PC-9 (cell line): ENCODE measurements at regions not wholly inside any gene's neighbourhood (a gene's known extent, or its start where the extent isn't known, plus 50 kb on each side); places are given as distances from the start of the nearest gene placed in this dataset.

Source experiments
- BruUV-seq: library from RNA; stranded (reverse); fragments of 400-500 nt; replicated peaks from 2 replicates; lab custom pipeline; 2021; lab: Mats Ljungman, UMichigan
- CTCF ChIA-PET: fragments of 300-600 bp; sonication (Branson Sonifier 250); formaldehyde crosslinking; loops from one replicate; lab custom pipeline; 2022; ENCODE audit warnings: antibody characterized with exemption; lab: Charles Lee
- POLR2A ChIA-PET: fragments of 300-600 bp; sonication (Branson Sonifier 250); formaldehyde crosslinking; loops from one replicate; lab custom pipeline; 2022; ENCODE audit warnings: antibody characterized with exemption; ENCODE audit not compliant: unreplicated experiment; lab: Charles Lee
- DNase-seq, 2 experiments: peaks; one replicate each; pipeline versions ENCODE4 v3.0.0 to v3.0.0-alpha.2; 2015 to 2022; ENCODE audit warnings: mixed read lengths in 1 of 2
- H2AFZ ChIP-seq: fragments of 200-600 bp; sonication (generic); 2 replicates; pipeline ENCODE4 v1.8.1; 2017; ENCODE audit warnings: antibody characterized with exemption
- H3F3A ChIP-seq: fragments of 200-600 bp; sonication (generic); 2 replicates; pipeline ENCODE4 v1.8.1; 2017; ENCODE audit warnings: antibody characterized with exemption, mild to moderate bottlenecking, low read depth; ENCODE audit not compliant: insufficient read depth
- H3K27ac ChIP-seq: fragments of 200-600 bp; sonication (generic); 2 replicates; pipeline ENCODE4 v1.6.1; 2016; ENCODE audit warnings: mixed run types
- H3K27me3 ChIP-seq: fragments of 200-600 bp; sonication (generic); 2 replicates; pipeline ENCODE4 v1.6.1; 2016; ENCODE audit warnings: low read depth, mixed run types; ENCODE audit not compliant: insufficient read depth
- H3K36me3 ChIP-seq: fragments of 200-600 bp; sonication (generic); 2 replicates; pipeline ENCODE4 v1.6.1; 2016; ENCODE audit warnings: low read depth, mixed run types
- H3K4me1 ChIP-seq: fragments of 200-600 bp; sonication (generic); replicated peaks from 2 replicates; pipeline ENCODE4 v1.6.1; 2016; ENCODE audit warnings: mixed run types; ENCODE audit not compliant: insufficient read depth
- H3K4me2 ChIP-seq: fragments of 200-600 bp; sonication (generic); 2 replicates; pipeline ENCODE4 v1.6.1; 2017; ENCODE audit warnings: mixed run types
- H3K4me3 ChIP-seq: fragments of 200-600 bp; sonication (generic); 2 replicates; pipeline ENCODE4 v1.6.1; 2016; ENCODE audit warnings: mixed run types
- H3K79me2 ChIP-seq: fragments of 200-600 bp; sonication (generic); 2 replicates; pipeline ENCODE4 v1.6.1; 2017; ENCODE audit warnings: low read depth, mixed run types
- H3K9me2 ChIP-seq: fragments of 200-600 bp; sonication (generic); 2 replicates; pipeline ENCODE4 v1.8.1; 2017; ENCODE audit warnings: mild to moderate bottlenecking; ENCODE audit not compliant: insufficient read depth
- H3K9me3 ChIP-seq: fragments of 200-600 bp; sonication (generic); 2 replicates; pipeline ENCODE4 v1.8.1; 2016; ENCODE audit warnings: low read depth; ENCODE audit not compliant: insufficient read depth
- H4K20me1 ChIP-seq: fragments of 200-600 bp; sonication (generic); 2 replicates; pipeline ENCODE4 v1.8.1; 2017; ENCODE audit not compliant: insufficient read depth
- CTCF ChIP-seq: fragments of 200-600 bp; sonication (generic); conservative IDR thresholded peaks from 2 replicates; pipeline ENCODE4 v1.6.1; 2017; ENCODE audit warnings: mixed run types, antibody characterized with exemption, mild to moderate bottlenecking, moderate library complexity
- EZH2 ChIP-seq: fragments of 200-600 bp; sonication (generic); IDR thresholded peaks from 2 replicates; pipeline ENCODE4 v1.8.0; 2017; ENCODE audit warnings: antibody characterized with exemption, low read depth
- intact Hi-C: fragments of 100-400 bp; cut with micrococcal nuclease; formaldehyde crosslinking; loops from one replicate; pipeline ENCODE4 v1.10.0; 2022; ENCODE audit not compliant: unreplicated experiment

DNA sequence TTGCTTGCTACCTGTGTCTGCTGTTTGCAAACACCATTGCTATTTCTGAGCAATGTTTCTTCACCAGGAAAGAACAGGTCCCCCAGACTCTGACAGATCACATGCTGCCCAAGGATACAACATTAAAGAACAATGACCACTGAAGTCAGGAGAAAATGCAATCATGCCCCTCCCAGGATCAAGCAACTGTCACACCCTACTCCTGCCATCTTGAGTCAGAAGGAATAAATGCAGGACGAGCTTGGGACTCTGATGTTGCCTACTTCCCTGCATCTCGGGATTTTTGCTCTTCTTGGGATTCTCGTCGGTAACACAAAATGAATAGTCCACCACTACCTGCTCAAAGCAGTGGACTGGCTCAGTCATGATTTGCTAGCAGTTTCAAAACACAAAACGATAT, 490.6 kb downstream of the COG6 start:
- Histone ChIP-seq H2AFZ (no peak overlapping the region), H3K79me2 (no peaks in the 10 kb centered on the region), H3K4me2 (no peak overlapping the region), H4K20me1 (no peaks in the 10 kb centered on the region), H3K4me3 (no peak overlapping the region), H3K27ac (no peak overlapping the region), H3K4me1 (no peaks in the 10 kb centered on the region), H3K27me3 (no peaks in the 10 kb centered on the region), H3K9me3 (no peaks in the 10 kb centered on the region), H3K9me2 (no peaks in the 10 kb centered on the region), H3K36me3 (no peaks in the 10 kb centered on the region), H3F3A (no peaks in the 10 kb centered on the region)
- POLR2A ChIA-PET = no interaction called here
- CTCF ChIA-PET = no interaction called here
- DNase-seq = no peak
- no peak for TF ChIP-seq CTCF
- no peak for TF ChIP-seq EZH2
- no TSS peak for BruUV-seq
- intact Hi-C loops = no loop called here

DNA sequence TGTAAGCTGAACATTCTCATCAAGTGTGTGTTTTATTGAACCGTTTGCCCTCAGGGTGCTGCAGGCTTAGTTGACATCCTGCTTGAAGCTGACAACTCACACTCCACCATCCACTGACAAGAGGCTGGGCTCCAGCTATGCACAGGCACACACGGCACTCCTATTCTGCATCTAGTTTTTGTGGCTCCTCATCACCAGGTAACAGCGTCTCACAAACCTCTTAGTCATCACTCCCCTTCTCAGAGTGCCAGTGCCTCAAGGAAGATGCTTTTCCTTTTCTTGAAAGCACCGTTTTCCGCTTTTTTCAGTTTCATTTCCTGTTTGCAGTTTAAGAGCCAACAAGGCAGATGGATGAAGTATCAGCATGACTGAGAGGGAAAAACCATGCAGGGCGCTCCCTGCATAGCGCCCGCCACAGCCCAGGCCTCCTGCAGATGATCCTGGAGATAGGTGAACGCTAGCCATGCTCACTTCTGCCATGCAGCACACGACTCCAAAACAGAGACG, 491.2 kb downstream of the COG6 start:
- Histone ChIP-seq H3K27me3 (no peaks in the 10 kb centered on the region), H3F3A (no peaks in the 10 kb centered on the region), H3K79me2 (no peaks in the 10 kb centered on the region), H4K20me1 (no peaks in the 10 kb centered on the region), H3K9me3 (no peaks in the 10 kb centered on the region), H3K9me2 (no peaks in the 10 kb centered on the region), H3K27ac (no peak overlapping the region), H3K4me3 (no peak overlapping the region), H3K4me2 (no peak overlapping the region), H3K36me3 (no peaks in the 10 kb centered on the region), H3K4me1 (no peaks in the 10 kb centered on the region), H2AFZ (no peak overlapping the region)
- no TSS peak for BruUV-seq
- ChIA-PET POLR2A (no interaction called here), CTCF (no interaction called here)
- intact Hi-C loops = no loop called here
- TF ChIP-seq EZH2 = no peak
- TF ChIP-seq CTCF = no peak
- DNase-seq = no peak

DNA sequence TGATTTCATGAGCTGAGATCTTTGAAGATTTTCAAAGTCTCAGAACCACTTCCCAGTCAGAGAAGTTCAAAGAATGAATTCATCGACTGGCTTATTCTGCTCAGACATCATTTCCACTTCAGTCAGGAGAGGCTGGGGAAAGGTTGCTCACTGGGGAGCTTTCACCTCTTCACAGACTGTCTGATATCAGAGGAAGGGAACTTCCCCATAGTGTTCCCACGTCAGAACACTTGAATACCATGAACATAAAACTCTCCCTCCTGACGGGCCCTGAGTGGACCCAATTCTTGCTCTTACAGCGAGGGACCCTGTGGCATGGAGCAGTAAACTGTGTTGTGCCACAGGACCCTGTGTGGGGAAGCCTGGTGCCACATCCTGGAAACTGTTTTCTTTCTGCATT, 492.6 kb downstream of the COG6 start:
- intact Hi-C loops = no loop called here
- no peak for DNase-seq
- ChIA-PET CTCF (no interaction called here), POLR2A (no interaction called here)
- H3K27ac ChIP-seq = no peak overlapping the region
- no peaks in the 10 kb centered on the region for H4K20me1 ChIP-seq
- H3K4me3 ChIP-seq = no peak overlapping the region
- no peak overlapping the region for H3K4me2 ChIP-seq
- no peaks in the 10 kb centered on the region for H3K79me2 ChIP-seq
- H2AFZ ChIP-seq = no peak overlapping the region
- H3K4me1 ChIP-seq = no peaks in the 10 kb centered on the region
- H3F3A ChIP-seq = no peaks in the 10 kb centered on the region
- H3K36me3 ChIP-seq = no peaks in the 10 kb centered on the region
- TF ChIP-seq EZH2 = no peak
- no peak for TF ChIP-seq CTCF
- H3K9me3 ChIP-seq = no peaks in the 10 kb centered on the region
- H3K9me2 ChIP-seq = no peaks in the 10 kb centered on the region
- H3K27me3 ChIP-seq = no peaks in the 10 kb centered on the region
- BruUV-seq = no TSS peak
